ENCODE measurements at regions not wholly inside any gene's neighbourhood (a gene's known extent, or its start where the extent isn't known, plus 50 kb on each side); places are given as distances from the start of the nearest gene placed in this dataset.
"Not testable (repeated sequence)": the region's sequence is repeated elsewhere in the genome, so short reads cannot be mapped to it uniquely, and the experiment has no call there.

DNA sequence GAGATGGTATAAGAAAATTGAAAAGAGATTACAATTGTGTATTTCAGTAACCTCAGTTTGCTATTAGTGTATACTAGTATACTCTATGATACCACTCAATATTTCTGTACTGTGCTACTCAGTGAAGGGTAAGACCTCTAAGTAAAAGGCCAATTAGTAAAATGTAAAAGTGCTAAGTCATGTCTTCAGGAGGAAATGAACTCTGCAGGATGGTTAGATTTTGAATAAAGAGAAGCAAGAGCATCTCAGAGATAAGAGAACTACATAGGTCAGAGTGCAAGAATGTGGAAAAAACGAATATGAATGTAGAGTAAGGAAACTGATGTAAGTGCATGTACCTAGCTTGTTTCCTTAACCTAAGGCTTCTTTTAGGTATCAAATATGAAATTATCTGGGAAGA lies 796.6 kb upstream of the GBE1 start:
- FAIRE-seq (no peak), DNase-seq (ENCODE audit: low read depth) (no peak)
- Histone ChIP-seq H3K36me3 (ENCODE audit: control insufficient read depth, insufficient read depth, low read length) (no peaks in the 10 kb centered on the region), H3K27me3 (ENCODE audit: control insufficient read depth, insufficient read depth, low read length) (no peaks in the 10 kb centered on the region), H3K4me3 (ENCODE audit: low read depth, low read length) (no peak overlapping the region)
- TF ChIP-seq, protein P1, sequence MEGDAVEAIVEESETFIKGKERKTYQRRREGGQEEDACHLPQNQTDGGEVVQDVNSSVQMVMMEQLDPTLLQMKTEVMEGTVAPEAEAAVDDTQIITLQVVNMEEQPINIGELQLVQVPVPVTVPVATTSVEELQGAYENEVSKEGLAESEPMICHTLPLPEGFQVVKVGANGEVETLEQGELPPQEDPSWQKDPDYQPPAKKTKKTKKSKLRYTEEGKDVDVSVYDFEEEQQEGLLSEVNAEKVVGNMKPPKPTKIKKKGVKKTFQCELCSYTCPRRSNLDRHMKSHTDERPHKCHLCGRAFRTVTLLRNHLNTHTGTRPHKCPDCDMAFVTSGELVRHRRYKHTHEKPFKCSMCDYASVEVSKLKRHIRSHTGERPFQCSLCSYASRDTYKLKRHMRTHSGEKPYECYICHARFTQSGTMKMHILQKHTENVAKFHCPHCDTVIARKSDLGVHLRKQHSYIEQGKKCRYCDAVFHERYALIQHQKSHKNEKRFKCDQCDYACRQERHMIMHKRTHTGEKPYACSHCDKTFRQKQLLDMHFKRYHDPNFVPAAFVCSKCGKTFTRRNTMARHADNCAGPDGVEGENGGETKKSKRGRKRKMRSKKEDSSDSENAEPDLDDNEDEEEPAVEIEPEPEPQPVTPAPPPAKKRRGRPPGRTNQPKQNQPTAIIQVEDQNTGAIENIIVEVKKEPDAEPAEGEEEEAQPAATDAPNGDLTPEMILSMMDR (IDR thresholded peaks at IDR 0.05; ENCODE audit: insufficient read depth, low read length, severe bottlenecking): no peak

DNA sequence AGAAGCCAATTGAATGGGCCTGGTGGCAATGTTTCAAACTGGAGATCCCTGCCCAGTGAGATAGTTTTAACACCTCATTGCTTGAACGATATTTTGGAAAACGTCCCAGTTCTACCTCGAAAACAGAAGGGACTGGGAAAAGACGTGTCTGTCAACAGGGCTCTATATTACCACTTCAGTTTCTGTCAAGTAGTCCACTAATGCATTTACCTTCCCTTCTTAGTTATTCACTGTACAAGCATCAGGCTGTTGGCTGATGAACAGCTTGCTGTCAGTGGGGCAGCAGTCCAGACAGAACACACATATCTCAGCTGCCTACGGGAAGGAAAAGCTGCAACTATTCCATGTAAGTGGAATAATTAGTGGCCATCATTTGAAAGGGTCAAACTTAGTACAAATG lies 794.7 kb upstream of the GBE1 start:
- TF ChIP-seq, protein P1 (IDR thresholded peaks at IDR 0.05; ENCODE audit: insufficient read depth, low read length, severe bottlenecking): no peak
- Histone ChIP-seq H3K36me3 (ENCODE audit: control insufficient read depth, insufficient read depth, low read length) (no peaks in the 10 kb centered on the region), H3K27me3 (ENCODE audit: control insufficient read depth, insufficient read depth, low read length) (no peaks in the 10 kb centered on the region), H3K4me3 (ENCODE audit: low read depth, low read length) (no peak overlapping the region)
- FAIRE-seq (no peak), DNase-seq (ENCODE audit: low read depth) (peak; percentile 6)

DNA sequence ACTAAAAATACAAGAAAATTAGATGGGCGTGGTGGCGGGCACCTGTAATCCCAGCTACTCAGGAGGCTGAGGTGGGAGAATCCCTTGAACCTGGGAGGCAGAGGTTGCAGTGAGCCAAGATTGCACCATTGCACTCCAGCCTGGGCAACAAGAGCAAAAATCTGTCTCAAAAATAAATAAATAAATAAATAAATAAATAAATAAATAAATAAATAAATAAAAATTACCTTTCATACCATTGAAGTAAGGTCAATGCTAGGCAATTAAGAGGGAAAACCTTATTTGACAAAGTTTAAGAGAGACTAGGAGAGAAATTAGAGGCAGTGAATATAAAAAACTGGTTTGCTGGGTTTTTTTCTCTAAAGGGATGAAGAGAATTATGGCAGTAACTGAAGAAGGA lies 781.1 kb upstream of the GBE1 start:
- not testable (repeated sequence) for H3K4me3 ChIP-seq (ENCODE audit: low read depth, low read length); DNase-seq (ENCODE audit: low read depth); H3K36me3 ChIP-seq (ENCODE audit: control insufficient read depth, insufficient read depth, low read length); H3K27me3 ChIP-seq (ENCODE audit: control insufficient read depth, insufficient read depth, low read length); FAIRE-seq

DNA sequence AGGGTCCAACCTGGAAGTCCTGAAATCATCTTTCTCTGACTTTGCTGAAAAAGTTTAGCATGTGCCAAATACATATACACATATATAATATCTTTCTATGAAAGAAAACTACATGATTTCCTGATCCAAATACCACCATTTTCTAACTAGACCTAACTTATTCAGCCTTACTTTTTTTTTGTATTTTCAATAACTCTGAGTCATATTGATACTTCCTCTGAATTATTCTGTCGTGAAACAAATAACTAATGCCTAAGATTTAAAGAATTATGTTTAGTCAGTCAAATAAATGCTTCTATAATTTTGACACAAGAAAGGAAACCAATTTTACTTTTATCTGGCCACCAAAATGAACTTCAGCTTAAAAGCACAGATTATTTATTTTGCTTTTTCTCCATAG lies 760.2 kb upstream of the GBE1 start:
- Histone ChIP-seq H3K4me3 (ENCODE audit: low read depth, low read length) (no peak overlapping the region), H3K27me3 (ENCODE audit: control insufficient read depth, insufficient read depth, low read length) (no peaks in the 10 kb centered on the region), H3K36me3 (ENCODE audit: control insufficient read depth, insufficient read depth, low read length) (no peaks in the 10 kb centered on the region)
- no peak for DNase-seq (ENCODE audit: low read depth)
- FAIRE-seq: no peak
- TF ChIP-seq, protein P1 (IDR thresholded peaks at IDR 0.05; ENCODE audit: insufficient read depth, low read length, severe bottlenecking): no peak

DNA sequence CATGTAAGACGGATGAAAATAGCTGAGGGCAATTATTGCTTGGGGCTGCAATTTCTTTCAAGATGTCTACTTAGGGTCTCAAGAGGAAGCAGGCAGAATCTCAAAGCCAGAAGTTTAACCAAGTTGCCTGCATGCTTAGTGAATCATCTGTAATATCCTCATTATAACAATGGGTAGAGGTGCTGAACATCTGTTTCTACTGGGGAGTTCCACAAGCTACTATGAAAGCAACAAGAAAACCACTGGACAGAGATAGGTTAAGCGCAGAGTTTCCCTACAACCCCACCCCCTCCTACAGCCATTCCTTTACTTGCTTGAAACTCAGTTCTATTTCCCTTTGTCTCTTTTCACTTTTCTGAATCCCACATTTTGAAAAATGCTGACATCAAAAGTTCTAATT lies 759.4 kb upstream of the GBE1 start:
- DNase-seq (ENCODE audit: low read depth): no peak
- no peaks in the 10 kb centered on the region for H3K36me3 ChIP-seq (ENCODE audit: control insufficient read depth, insufficient read depth, low read length)
- H3K27me3 ChIP-seq (ENCODE audit: control insufficient read depth, insufficient read depth, low read length): no peaks in the 10 kb centered on the region
- TF ChIP-seq, protein P1 (IDR thresholded peaks at IDR 0.05; ENCODE audit: insufficient read depth, low read length, severe bottlenecking): no peak
- no peak overlapping the region for H3K4me3 ChIP-seq (ENCODE audit: low read depth, low read length)
- FAIRE-seq: no peak

DNA sequence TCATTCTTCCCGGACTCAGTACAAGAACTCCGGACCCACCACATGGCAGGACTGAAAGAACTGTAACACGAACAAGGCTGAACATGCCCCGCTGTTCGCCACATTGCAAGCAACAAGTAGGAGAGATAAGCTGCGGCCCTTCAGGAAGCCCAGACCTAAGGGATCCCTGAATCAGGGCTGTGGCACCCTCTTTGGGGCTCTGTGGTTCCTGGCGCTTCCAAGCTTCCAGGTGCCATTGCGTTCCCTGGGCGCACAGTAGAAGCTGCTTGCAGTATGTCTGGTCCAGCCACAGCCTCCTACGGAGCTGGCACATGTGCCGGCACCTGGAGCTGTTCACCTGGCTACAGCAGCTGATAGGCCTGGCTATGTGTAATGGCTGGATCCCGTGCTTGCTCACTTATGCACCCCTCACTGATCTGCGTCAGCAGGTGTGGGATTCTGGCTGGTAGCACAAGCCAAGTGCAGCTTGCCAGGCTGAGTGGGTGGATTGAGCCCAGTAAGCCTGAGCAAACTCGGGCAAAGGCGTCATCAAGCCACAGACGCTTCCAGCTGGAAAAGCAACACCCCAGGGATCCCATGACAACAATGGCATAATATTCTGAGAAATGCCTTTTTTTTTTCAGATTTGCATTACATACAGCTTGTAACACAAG lies 748.6 kb upstream of the GBE1 start:
- TF ChIP-seq, protein P1 (IDR thresholded peaks at IDR 0.05; ENCODE audit: insufficient read depth, low read length, severe bottlenecking): no peak
- no peaks in the 10 kb centered on the region for H3K27me3 ChIP-seq (ENCODE audit: control insufficient read depth, insufficient read depth, low read length)
- FAIRE-seq (no peak), DNase-seq (ENCODE audit: low read depth) (no peak)
- H3K36me3 ChIP-seq (ENCODE audit: control insufficient read depth, insufficient read depth, low read length): no peaks in the 10 kb centered on the region
- H3K4me3 ChIP-seq (ENCODE audit: low read depth, low read length): no peak overlapping the region

All from bronchial epithelial cell (primary cell).